ENCODE measurements at regions not wholly inside any gene's neighbourhood (a gene's known extent, or its start where the extent isn't known, plus 50 kb on each side); places are given as distances from the start of the nearest gene placed in this dataset.

DNA sequence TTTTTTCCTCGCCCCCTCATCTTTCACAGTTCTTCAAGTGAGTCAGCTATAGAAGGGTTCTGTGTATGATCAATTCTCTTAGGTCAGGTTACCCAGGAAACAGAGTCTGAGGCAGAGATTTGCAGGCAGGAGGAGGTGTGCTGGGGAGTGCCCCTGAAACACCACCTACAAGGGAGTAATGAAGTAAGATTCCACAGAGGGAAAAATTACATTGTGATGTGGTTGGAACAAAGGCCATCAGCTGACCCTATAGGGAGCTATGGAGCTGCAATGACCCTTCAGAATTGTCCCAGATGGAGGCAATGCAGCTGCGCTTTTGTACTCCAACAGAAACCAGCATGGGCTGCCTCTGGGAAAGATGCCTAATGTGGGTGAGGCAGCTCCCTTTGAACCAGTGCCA, 142.2 kb upstream of the CNTN3 start:
- no peak overlapping the region for H3K4me2 ChIP-seq (ENCODE audit: low read length)
- no peaks in the 10 kb centered on the region for H4K20me1 ChIP-seq (ENCODE audit: insufficient read depth, low read length)
- H3K27me3 ChIP-seq (ENCODE audit: insufficient read depth, low read length): no peaks in the 10 kb centered on the region
- no peaks in the 10 kb centered on the region for H3K9me3 Mint-ChIP-seq (ENCODE audit: unreplicated experiment)
- no peak overlapping the region for H3K4me3 ChIP-seq (ENCODE audit: insufficient read depth, low read depth, low read length)
- peaks cover 3% of the 10 kb centered on the region for H3K4me1 Mint-ChIP-seq (ENCODE audit: low read depth, unreplicated experiment)
- no peaks in the 10 kb centered on the region for H3K4me1 ChIP-seq (ENCODE audit: insufficient read depth, low read length)
- H3K36me3 Mint-ChIP-seq (ENCODE audit: low read depth, unreplicated experiment): no peaks in the 10 kb centered on the region
- no peaks in the 10 kb centered on the region for H3K79me2 ChIP-seq (ENCODE audit: insufficient read depth, low read length)
- no peak overlapping the region for H3K9ac ChIP-seq (ENCODE audit: low read length)
- DNase-seq (ENCODE audit: low read depth): no peak
- H3K4me3 Mint-ChIP-seq (ENCODE audit: unreplicated experiment): no peak overlapping the region
- H3K9me3 ChIP-seq (ENCODE audit: insufficient read depth, low read depth, low read length): no peaks in the 10 kb centered on the region
- H3K36me3 ChIP-seq (ENCODE audit: insufficient read depth, low read length): no peaks in the 10 kb centered on the region
- no peak for TF ChIP-seq EZH2 (IDR thresholded peaks at IDR 0.05; ENCODE audit: insufficient read depth, low read length)
- TF ChIP-seq CTCF (IDR thresholded peaks at IDR 0.05; ENCODE audit: insufficient read depth, low read depth, low read length): no peak
- no peak for FAIRE-seq
- no peak overlapping the region for H3K27ac ChIP-seq (ENCODE audit: low read depth, low read length)
- H3K27ac Mint-ChIP-seq (ENCODE audit: unreplicated experiment): no peak overlapping the region
- H2AFZ ChIP-seq (ENCODE audit: low read depth, low read length): no peak overlapping the region
- H3K27me3 Mint-ChIP-seq (ENCODE audit: low read depth, unreplicated experiment): no peaks in the 10 kb centered on the region

GRCh38 chr3:74752290-74752689, 137.8 kb upstream of the CNTN3 start:
- FAIRE-seq: no peak
- Histone ChIP-seq H3K27ac (ENCODE audit: low read depth, low read length) (no peak overlapping the region), H3K36me3 (ENCODE audit: insufficient read depth, low read length) (no peaks in the 10 kb centered on the region), H3K4me3 (ENCODE audit: insufficient read depth, low read depth, low read length) (no peak overlapping the region), H3K9me3 (ENCODE audit: insufficient read depth, low read depth, low read length) (no peaks in the 10 kb centered on the region), H3K4me1 (ENCODE audit: insufficient read depth, low read length) (no peaks in the 10 kb centered on the region), H3K27me3 (ENCODE audit: insufficient read depth, low read length) (no peaks in the 10 kb centered on the region), H2AFZ (ENCODE audit: low read depth, low read length) (no peak overlapping the region), H3K79me2 (ENCODE audit: insufficient read depth, low read length) (no peaks in the 10 kb centered on the region), H3K4me2 (ENCODE audit: low read length) (no peak overlapping the region), H4K20me1 (ENCODE audit: insufficient read depth, low read length) (no peaks in the 10 kb centered on the region), H3K9ac (ENCODE audit: low read length) (no peak overlapping the region)
- Mint-ChIP-seq H3K4me3 (ENCODE audit: unreplicated experiment) (no peak overlapping the region), H3K27ac (ENCODE audit: unreplicated experiment) (no peak overlapping the region), H3K27me3 (ENCODE audit: low read depth, unreplicated experiment) (no peaks in the 10 kb centered on the region), H3K36me3 (ENCODE audit: low read depth, unreplicated experiment) (no peaks in the 10 kb centered on the region), H3K4me1 (ENCODE audit: low read depth, unreplicated experiment) (peaks cover 3% of the 10 kb centered on the region), H3K9me3 (ENCODE audit: unreplicated experiment) (no peaks in the 10 kb centered on the region)
- no peak for DNase-seq (ENCODE audit: low read depth)
- TF ChIP-seq CTCF (IDR thresholded peaks at IDR 0.05; ENCODE audit: insufficient read depth, low read depth, low read length): no peak
- no peak for TF ChIP-seq EZH2 (IDR thresholded peaks at IDR 0.05; ENCODE audit: insufficient read depth, low read length)

GRCh38 chr3:74751775-74752174, 137.3 kb upstream of the CNTN3 start:
- no peak overlapping the region for H3K9ac ChIP-seq (ENCODE audit: low read length)
- no peaks in the 10 kb centered on the region for H3K36me3 ChIP-seq (ENCODE audit: insufficient read depth, low read length)
- no peaks in the 10 kb centered on the region for H3K36me3 Mint-ChIP-seq (ENCODE audit: low read depth, unreplicated experiment)
- H3K4me2 ChIP-seq (ENCODE audit: low read length): no peak overlapping the region
- H3K27me3 Mint-ChIP-seq (ENCODE audit: low read depth, unreplicated experiment): no peaks in the 10 kb centered on the region
- H4K20me1 ChIP-seq (ENCODE audit: insufficient read depth, low read length): no peaks in the 10 kb centered on the region
- TF ChIP-seq EZH2 (IDR thresholded peaks at IDR 0.05; ENCODE audit: insufficient read depth, low read length) (no peak), CTCF (IDR thresholded peaks at IDR 0.05; ENCODE audit: insufficient read depth, low read depth, low read length) (no peak)
- H3K4me1 ChIP-seq (ENCODE audit: insufficient read depth, low read length): no peaks in the 10 kb centered on the region
- no peak for FAIRE-seq
- peaks cover 3% of the 10 kb centered on the region for H3K4me1 Mint-ChIP-seq (ENCODE audit: low read depth, unreplicated experiment)
- no peak overlapping the region for H3K27ac Mint-ChIP-seq (ENCODE audit: unreplicated experiment)
- no peaks in the 10 kb centered on the region for H3K9me3 ChIP-seq (ENCODE audit: insufficient read depth, low read depth, low read length)
- no peak overlapping the region for H2AFZ ChIP-seq (ENCODE audit: low read depth, low read length)
- no peaks in the 10 kb centered on the region for H3K79me2 ChIP-seq (ENCODE audit: insufficient read depth, low read length)
- H3K27me3 ChIP-seq (ENCODE audit: insufficient read depth, low read length): no peaks in the 10 kb centered on the region
- H3K4me3 Mint-ChIP-seq (ENCODE audit: unreplicated experiment): no peak overlapping the region
- no peak for DNase-seq (ENCODE audit: low read depth)
- no peak overlapping the region for H3K4me3 ChIP-seq (ENCODE audit: insufficient read depth, low read depth, low read length)
- H3K27ac ChIP-seq (ENCODE audit: low read depth, low read length): no peak overlapping the region
- no peaks in the 10 kb centered on the region for H3K9me3 Mint-ChIP-seq (ENCODE audit: unreplicated experiment)

Measured in astrocyte (in vitro differentiated cells and primary cell).